COLO668 (cell line): ENCODE measurements at regions not wholly inside any gene's neighbourhood (a gene's known extent, or its start where the extent isn't known, plus 50 kb on each side); places are given as distances from the start of the nearest gene placed in this dataset.
A peak's percentile ranks its signal among the peaks of the same experiment; 100 is the strongest.

Experiments
- DNase-seq: peaks from one replicate; lab custom pipeline; 2025; ENCODE audit not compliant: unreplicated experiment; lab: John Stamatoyannopoulos, UW

DNA sequence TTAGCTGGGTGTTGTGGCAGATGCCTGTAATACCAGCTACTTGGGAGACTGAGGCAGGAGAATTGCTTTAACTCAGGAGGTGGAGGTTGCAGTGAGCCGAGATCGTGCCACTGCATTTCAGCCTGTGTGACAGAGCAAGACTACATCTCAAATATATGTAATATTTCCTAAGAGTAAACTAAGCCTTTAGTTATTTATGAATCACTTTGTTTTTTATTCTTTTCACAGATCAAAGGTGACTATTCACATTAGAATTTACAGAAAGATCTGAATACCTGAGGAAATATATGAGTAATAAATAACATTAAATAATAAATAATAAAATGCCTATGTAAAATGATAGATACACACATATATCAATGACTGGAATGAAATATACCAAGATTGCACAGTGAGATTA, 630.8 kb upstream of the IMPG1 start:
- no peak for DNase-seq

GRCh38 chr6:76702187-76702586, 629.7 kb upstream of the IMPG1 start:
- DNase-seq: no peak

DNA sequence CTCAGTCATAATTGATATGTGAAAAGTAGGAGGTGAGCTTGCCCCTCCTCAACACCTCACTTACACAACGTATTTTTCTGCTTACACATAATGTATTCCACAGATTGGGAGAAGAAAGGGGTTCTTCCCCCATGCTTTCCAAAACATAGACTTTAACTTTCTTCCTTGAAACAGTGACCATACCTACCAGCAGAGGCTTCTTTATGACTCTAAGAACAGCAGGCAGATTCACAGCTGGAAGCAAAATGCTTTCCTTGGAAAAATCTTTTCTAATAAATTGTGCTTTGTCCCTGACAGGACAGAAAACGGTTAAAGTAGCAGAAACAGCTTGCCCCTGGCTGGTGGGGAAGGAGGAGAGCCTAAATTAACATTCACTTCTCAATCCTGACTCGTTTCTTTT, 629.1 kb upstream of the IMPG1 start:
- DNase-seq: no peak

- DNase-seq: no peak
Measured at GRCh38 chr6:76697585-76697984, 625.1 kb upstream of the IMPG1 start.

- DNase-seq: no peak
Measured at GRCh38 chr6:76694795-76695194, 622.3 kb upstream of the IMPG1 start.

GRCh38 chr6:76684875-76685274, 612.4 kb upstream of the IMPG1 start:
- no peak for DNase-seq

DNA sequence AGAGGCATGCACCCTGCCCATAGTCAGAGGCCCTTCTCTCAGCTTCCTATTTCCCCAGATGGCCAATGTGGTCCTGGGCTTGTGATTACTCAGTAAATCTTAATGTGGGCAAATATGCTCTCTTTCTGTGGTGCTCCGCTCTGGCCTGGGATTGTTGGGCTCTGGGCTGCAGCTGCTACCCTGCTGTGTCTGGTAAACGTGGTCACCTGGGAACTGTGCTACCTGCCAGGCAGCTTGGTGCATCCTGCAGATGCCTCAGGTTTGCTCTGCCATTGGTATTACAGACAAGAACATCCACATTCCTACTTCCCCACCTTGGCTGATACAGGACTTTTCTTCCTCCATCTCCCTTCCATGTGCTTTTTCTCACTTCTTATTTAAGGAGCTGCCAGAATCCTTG, 611.5 kb upstream of the IMPG1 start:
- DNase-seq: peak; percentile 2

- no peak for DNase-seq
Measured at GRCh38 chr6:76682842-76683241, 610.4 kb upstream of the IMPG1 start.

DNA sequence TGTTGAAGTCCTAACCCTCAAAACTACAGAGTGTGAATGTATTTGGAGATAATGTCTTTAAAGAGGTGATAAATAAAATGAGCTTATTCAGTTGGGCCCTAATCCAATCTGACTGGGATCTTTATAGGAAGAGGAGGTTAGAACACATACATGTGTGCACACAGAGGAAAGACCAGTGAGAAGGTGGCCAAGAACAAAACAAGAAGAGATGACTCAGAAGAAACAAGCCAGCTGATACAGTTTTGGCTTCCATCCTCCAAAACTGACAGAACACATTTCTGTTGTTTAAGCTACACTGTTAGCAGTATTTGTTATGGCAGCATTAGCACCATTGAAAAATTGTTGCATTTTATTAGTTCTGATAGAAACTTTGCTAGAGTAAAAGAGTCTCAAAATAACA, 609.3 kb upstream of the IMPG1 start:
- DNase-seq: no peak

- DNase-seq: no peak
Measured at GRCh38 chr6:76677017-76677416, 604.6 kb upstream of the IMPG1 start.

GRCh38 chr6:76671751-76672150, 599.3 kb upstream of the IMPG1 start:
- DNase-seq: no peak

DNA sequence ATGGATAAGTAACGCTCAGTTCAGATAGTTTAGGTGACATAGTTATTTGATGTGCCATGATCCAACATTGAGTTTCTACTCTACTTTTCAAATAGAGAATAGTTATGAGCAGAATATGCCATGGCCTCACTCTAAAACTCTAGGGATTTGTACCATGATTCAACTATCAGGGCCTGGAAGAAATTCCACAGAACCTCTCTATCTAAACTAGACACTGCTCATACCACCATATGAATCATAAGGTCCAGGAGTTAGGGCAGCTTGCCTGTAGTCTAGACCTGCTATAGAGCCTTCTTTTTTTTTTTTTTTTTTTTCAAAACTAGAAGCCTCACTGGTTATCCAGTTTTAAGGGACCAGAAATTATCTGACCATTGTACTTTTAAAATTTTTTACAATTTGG, 571.8 kb upstream of the IMPG1 start:
- no peak for DNase-seq

GRCh38 chr6:76639941-76640340, 567.5 kb upstream of the IMPG1 start:
- no peak for DNase-seq

DNA sequence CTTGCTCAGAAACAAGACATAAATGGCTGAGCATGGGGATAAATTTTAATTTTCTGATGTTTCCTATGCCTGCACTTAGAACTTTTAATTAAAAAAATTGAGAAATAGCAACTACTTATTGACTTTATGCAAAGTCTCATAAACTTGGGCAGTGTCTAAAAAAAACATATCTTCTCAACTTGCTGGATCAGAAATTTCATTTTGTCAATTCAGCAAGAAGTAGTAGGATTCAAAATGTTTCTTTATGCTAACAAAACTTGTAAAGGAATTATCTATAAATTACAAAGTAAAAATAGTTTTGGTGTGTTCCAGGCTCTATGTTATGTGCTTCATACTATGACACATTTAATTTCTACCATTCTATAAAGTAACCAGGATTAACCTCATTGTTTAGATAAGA, 562.2 kb upstream of the IMPG1 start:
- DNase-seq: no peak

DNA sequence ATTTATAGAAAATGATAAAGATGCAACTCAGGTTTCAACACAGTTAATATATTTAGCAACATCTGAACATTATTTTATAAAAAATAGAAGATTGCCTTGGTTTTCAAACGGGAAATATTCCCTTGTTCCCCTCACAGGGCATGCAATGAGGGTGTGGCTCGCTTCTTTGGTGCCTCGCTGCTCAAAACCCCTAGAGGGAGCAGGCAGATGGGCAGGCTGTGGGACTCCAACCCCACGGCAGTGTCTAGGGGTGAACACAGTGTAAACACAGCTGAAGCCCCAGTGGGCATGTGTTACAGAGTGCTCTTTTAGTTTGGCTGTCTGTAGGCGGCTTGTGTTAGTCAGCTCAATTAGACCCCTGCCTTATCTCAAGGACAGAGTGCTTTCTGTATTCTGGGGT, 560.8 kb upstream of the IMPG1 start:
- peak; percentile 2 for DNase-seq

DNA sequence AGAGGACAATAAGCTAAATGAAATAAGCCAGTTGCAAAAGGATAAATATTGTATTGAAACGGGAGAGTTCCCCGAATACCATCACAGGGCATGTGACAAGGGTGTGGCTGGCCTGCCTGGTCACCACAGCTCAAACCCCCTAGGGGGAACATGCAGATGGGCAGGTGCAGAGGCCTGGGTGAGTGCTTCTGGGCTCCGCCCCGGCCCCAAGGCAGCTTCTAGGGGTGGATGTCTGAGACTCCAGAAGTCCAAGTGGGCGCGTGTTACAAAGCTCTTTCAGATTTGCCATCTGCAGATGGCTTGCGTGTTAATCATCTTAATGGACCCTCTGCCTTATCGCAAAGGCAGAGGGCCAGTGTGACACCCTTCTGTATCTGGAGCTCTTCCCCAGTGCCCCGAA, 559.2 kb upstream of the IMPG1 start:
- no peak for DNase-seq

DNA sequence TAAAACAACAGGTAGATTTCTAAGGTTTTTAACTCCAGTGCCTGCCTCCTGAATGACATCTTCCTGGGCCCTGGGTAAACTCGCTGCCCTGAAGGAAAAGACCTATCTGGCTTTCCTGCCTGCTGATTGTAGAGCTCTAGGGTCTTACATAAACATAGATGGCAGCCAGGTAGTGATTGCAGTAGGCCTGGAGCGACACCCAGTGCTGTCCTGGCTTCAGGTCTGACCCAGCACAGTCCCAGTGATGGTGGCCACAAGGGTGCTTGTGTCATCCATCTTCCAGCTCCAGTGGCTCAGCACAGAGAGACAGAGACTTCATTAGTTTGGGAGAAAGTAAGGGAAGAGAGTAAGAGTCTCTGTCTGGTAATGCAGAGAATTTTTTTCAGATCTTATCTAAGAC, 542.9 kb upstream of the IMPG1 start:
- no peak for DNase-seq

DNA sequence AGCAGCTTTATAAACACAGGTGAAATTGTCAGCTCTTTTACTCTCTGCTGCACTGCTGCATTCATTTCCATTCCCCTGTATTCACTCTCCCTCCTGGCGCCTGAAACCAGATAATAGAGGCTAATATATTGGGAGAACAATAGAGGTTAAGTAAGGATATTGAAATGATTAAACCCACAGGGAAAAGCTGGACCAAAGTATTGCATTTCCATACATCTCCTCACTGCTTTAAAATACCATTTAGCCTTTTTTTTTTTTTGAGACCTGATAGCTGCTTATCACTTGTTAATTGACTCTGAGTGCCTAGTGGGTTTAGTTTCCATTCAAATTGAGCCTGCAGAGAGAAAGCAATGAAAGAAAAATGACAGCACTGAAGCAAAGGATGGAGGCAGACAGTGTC, 540.5 kb upstream of the IMPG1 start:
- DNase-seq: no peak

DNA sequence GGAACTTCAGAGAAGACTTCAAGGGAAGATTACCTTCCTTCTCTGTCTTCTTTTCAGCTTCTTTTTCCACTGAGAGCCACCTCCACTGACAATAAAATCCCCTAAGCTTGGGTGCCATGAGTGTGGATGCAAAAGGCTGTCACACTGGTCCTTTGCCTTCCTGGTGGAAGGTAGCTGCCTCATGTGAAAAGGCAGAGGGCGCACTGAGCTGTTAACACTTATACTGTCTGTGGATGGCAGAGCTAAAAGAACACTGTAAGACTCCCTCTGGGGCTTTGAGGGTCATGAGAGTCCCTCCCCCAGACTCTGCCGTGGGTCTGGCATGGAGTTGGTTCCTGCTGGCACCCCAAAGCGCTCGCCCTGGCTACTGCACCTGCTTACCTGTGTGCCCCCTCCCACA, 536.7 kb upstream of the IMPG1 start:
- no peak for DNase-seq

- no peak for DNase-seq
Measured at GRCh38 chr6:76594109-76594508, 521.6 kb upstream of the IMPG1 start.

DNA sequence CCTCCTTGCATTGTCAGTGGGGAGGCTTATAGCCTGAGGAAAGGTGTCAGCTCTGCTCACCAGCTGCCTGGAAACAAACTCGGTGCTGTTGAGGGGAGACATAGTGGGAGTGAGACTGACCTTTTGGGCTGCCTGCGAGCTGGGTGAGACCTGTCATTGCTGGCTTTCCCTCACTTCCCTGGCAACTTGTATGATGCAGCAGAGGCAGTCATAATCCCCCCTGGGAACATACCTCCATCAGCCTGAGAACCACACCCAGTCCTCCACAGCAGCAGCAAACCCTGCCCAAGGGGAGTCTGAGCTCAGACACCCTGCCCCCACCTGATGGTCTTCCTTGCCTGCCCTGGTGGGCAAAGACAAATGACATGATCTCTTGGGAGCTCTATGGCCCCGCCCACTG, 521.2 kb upstream of the IMPG1 start:
- DNase-seq: no peak

- DNase-seq: no peak
Measured at GRCh38 chr6:76592566-76592965, 520.1 kb upstream of the IMPG1 start.

DNA sequence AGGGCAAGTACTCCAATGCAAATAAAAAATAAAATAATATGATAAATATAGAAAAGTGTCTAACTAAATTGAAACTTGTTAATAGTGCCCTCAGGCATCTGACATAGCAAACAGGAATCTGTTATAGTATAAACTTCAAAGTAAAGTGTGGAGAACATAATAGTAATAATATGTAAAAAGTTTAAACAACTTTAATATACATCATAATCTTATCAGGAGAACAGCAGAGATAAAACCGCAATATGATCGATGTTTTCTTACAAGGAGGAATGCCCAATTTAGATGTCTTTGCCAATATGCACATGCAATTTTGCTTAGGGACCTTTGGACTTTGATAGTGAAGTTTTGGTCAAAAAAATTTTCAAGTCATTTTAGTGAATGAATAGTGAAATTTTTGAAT, 514.8 kb upstream of the IMPG1 start:
- DNase-seq: no peak

DNA sequence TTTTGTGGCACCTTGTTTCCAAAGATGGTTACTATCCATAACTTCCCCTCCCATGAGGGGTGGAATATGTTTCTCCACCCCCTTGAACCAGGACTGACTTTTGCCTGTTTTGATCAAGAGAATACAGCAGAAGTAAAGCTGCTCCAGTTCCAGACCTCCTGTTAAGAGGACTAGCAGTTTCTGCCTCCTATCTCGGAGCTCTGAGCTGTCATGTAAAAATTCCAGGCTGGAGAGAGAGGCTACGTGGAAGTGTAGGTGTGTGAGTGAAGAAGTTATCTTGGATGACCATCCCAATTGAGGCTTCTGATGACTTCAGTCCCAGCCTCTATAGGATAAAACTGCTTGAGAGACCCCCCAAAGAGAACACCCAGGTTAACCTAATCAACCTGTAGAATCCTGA, 511.7 kb upstream of the IMPG1 start:
- no peak for DNase-seq
